GM19468 (cell line): ENCODE measurements at regions not wholly inside any gene's neighbourhood (a gene's known extent, or its start where the extent isn't known, plus 50 kb on each side); places are given as distances from the start of the nearest gene placed in this dataset.

Experiments
- ATAC-seq: cut with Tn5 transposase; IDR thresholded peaks from one replicate; pipeline ENCODE4 v1.9.1; 2021; ENCODE audit warnings: mild to moderate bottlenecking, moderate library complexity, moderate number of reproducible peaks; ENCODE audit not compliant: unreplicated experiment; ENCODE audit errors: extremely low read depth

GRCh38 chr13:77480066-77480465, 55.4 kb upstream of the SCEL start:
- no peak for ATAC-seq

- no peak for ATAC-seq
Measured at GRCh38 chr13:77479326-77479725, 56.2 kb upstream of the SCEL start.

GRCh38 chr13:77477299-77477848, 58.1 kb upstream of the SCEL start:
- ATAC-seq, result no peak

GRCh38 chr13:77476456-77476855, 59.0 kb upstream of the SCEL start:
- no peak for ATAC-seq

- no peak for ATAC-seq
Measured at GRCh38 chr13:77475345-77476084, 60.0 kb upstream of the SCEL start.

- ATAC-seq, result no peak
Measured at GRCh38 chr13:77470986-77471385, 64.5 kb upstream of the SCEL start.

- ATAC-seq, result no peak
Measured at GRCh38 chr13:77466753-77467422, 68.6 kb upstream of the SCEL start.

- no peak for ATAC-seq
Measured at GRCh38 chr13:77465603-77466195, 69.8 kb upstream of the SCEL start.

- no peak for ATAC-seq
Measured at GRCh38 chr13:77460195-77460594, 75.3 kb upstream of the SCEL start.

- no peak for ATAC-seq
Measured at GRCh38 chr13:77459592-77459991, 75.9 kb upstream of the SCEL start.

GRCh38 chr13:77458736-77459135, 76.8 kb upstream of the SCEL start:
- no peak for ATAC-seq

GRCh38 chr13:77457966-77458365, 77.5 kb upstream of the SCEL start:
- ATAC-seq, result no peak

- no peak for ATAC-seq
Measured at GRCh38 chr13:77456271-77456670, 79.2 kb upstream of the SCEL start.

- ATAC-seq, result no peak
Measured at GRCh38 chr13:77449265-77449664, 86.2 kb upstream of the SCEL start.

GRCh38 chr13:77448689-77449088, 86.8 kb upstream of the SCEL start:
- no peak for ATAC-seq

GRCh38 chr13:77443511-77443910, 92.0 kb upstream of the SCEL start:
- no peak for ATAC-seq

- no peak for ATAC-seq
Measured at GRCh38 chr13:77437267-77437666, 98.2 kb upstream of the SCEL start.

- ATAC-seq, result no peak
Measured at GRCh38 chr13:77434289-77434688, 101.2 kb upstream of the SCEL start.

GRCh38 chr13:77431449-77431848, 104.1 kb upstream of the SCEL start:
- no peak for ATAC-seq

GRCh38 chr13:77430377-77430951, 103.6 kb upstream of the MYCBP2 start:
- peak; percentile 28 for ATAC-seq
